SK-N-SH (cell line): ENCODE measurements at regions not wholly inside any gene's neighbourhood (a gene's known extent, or its start where the extent isn't known, plus 50 kb on each side); places are given as distances from the start of the nearest gene placed in this dataset.

Experiments
- CTCF ChIA-PET: fragments of 300-600, 350-600 bp; formaldehyde crosslinking; extraction: SDS; loops from one replicate; lab custom pipeline; 2021; lab: Yijun Ruan, JAX
- POLR2A ChIA-PET: fragments of 350-600 bp; sonication (Branson Sonifier 250); formaldehyde crosslinking; extraction: SDS; loops from one replicate; lab custom pipeline; 2020; ENCODE audit warnings: antibody characterized with exemption, inconsistent platforms; lab: Yijun Ruan, JAX
- DNase-seq: peaks from one replicate; pipeline ENCODE4 v3.0.0; 2012
- H2AFZ ChIP-seq: fragments of 200-600 bp; sonication (generic); 2 replicates; pipeline ENCODE4 v1.8.1; 2016; ENCODE audit warnings: antibody characterized with exemption, mild to moderate bottlenecking, low read depth
- H3F3A ChIP-seq: fragments of 200-600 bp; sonication (generic); replicated peaks from 2 replicates; pipeline ENCODE3; 2016; ENCODE audit warnings: antibody characterized with exemption, mild to moderate bottlenecking; ENCODE audit not compliant: insufficient read depth
- H3K27ac ChIP-seq, 2 experiments: fragments of 200-500 bp in 1 of 2; fragments of 200-600 bp in 1 of 2; sonication (Bioruptor generic) in 1 of 2; sonication (generic), shearing (Covaris generic) in 1 of 2; 2 replicates each; pipeline versions ENCODE4 v1.5.1 to v1.6.1; 2014 to 2016; ENCODE audit warnings: low read depth in 2 of 2, inconsistent platforms in 1 of 2, low read length in 1 of 2, mild to moderate bottlenecking in 1 of 2, mixed read lengths in 1 of 2
- H3K27me3 ChIP-seq: fragments of 200-600 bp; sonication (generic), shearing (Covaris generic); 2 replicates; pipeline ENCODE4 v1.6.1; 2016; ENCODE audit warnings: mixed run types; ENCODE audit not compliant: insufficient read depth
- H3K36me3 ChIP-seq, 2 experiments: fragments of 200-500 bp in 1 of 2; fragments of 200-600 bp in 1 of 2; sonication (Bioruptor generic) in 1 of 2; sonication (generic) in 1 of 2; replicated peaks in 1 of 2; 2 replicates each; pipeline versions ENCODE3 to v1.5.1; 2014 to 2016; ENCODE audit warnings: low read length in 1 of 2, mild to moderate bottlenecking in 1 of 2; ENCODE audit not compliant: insufficient read depth in 2 of 2, control insufficient read depth in 1 of 2
- H3K4me1 ChIP-seq, 2 experiments: fragments of 200-500 bp in 1 of 2; fragments of 200-600 bp in 1 of 2; sonication (Bioruptor generic) in 1 of 2; sonication (generic), shearing (Covaris generic) in 1 of 2; 2 replicates each; pipeline versions ENCODE4 v1.5.1 to v1.6.1; 2014 to 2016; ENCODE audit warnings: low read depth in 1 of 2, low read length in 1 of 2, mixed run types in 1 of 2; ENCODE audit not compliant: insufficient read depth in 2 of 2, control insufficient read depth in 1 of 2
- H3K4me2 ChIP-seq: fragments of 200-600 bp; sonication (generic), shearing (Covaris generic); 2 replicates; pipeline ENCODE4 v1.6.1; 2017; ENCODE audit warnings: mixed run types
- H3K4me3 ChIP-seq, 2 experiments: fragments of 200-500 bp in 1 of 2; fragments of 200-600 bp in 1 of 2; sonication (Bioruptor generic) in 1 of 2; sonication (generic), shearing (Covaris generic) in 1 of 2; 2 replicates each; pipeline versions ENCODE4 v1.5.1 to v1.8.1; 2014 to 2016; ENCODE audit warnings: low read depth in 2 of 2, inconsistent platforms in 1 of 2, low read length in 1 of 2, mild to moderate bottlenecking in 1 of 2, mixed read lengths in 1 of 2, moderate library complexity in 1 of 2
- H3K79me2 ChIP-seq: fragments of 200-600 bp; sonication (generic); 2 replicates; pipeline ENCODE4 v1.8.1; 2017; ENCODE audit warnings: mild to moderate bottlenecking; ENCODE audit not compliant: insufficient read depth
- H3K9ac ChIP-seq: fragments of 200-600 bp; sonication (generic); 2 replicates; pipeline ENCODE4 v1.6.1; 2017; ENCODE audit warnings: mixed run types
- H3K9me2 ChIP-seq: fragments of 200-600 bp; sonication (generic); 2 replicates; pipeline ENCODE4 v1.6.1; 2017; ENCODE audit warnings: mixed run types
- H3K9me3 ChIP-seq: fragments of 200-600 bp; sonication (generic); 2 replicates; pipeline ENCODE4 v1.6.1; 2017; ENCODE audit warnings: mixed run types, mild to moderate bottlenecking, moderate library complexity
- H4K20me1 ChIP-seq: fragments of 200-600 bp; sonication (generic); 2 replicates; pipeline ENCODE4 v1.6.1; 2017; ENCODE audit warnings: mild to moderate bottlenecking, mixed run types; ENCODE audit not compliant: insufficient read depth
- CHD2 ChIP-seq: fragments of 150-350 bp; IDR thresholded peaks from 2 replicates; pipeline ENCODE4 v1.6.1; 2018; ENCODE audit warnings: low read length; ENCODE audit not compliant: partially characterized antibody
- CTCF ChIP-seq: fragments of 200-600 bp; sonication (generic); IDR thresholded peaks from 2 replicates; pipeline ENCODE4 v1.6.1; 2017; ENCODE audit warnings: antibody characterized with exemption, mild to moderate bottlenecking, moderate library complexity
- JUND ChIP-seq: IDR thresholded peaks from 2 replicates; pipeline ENCODE4 v1.4.0; 2012
- MXI1 ChIP-seq: IDR thresholded peaks from 2 replicates; pipeline ENCODE4 v1.6.1; 2012; ENCODE audit warnings: mild to moderate bottlenecking, low read depth, low read length, improper control_type of control experiment
- NRF1 ChIP-seq: IDR thresholded peaks from 2 replicates; pipeline ENCODE4 v1.6.1; 2012; ENCODE audit warnings: low read depth, mild to moderate bottlenecking, low read length
- PBX3 ChIP-seq: IDR thresholded peaks from 2 replicates; pipeline ENCODE4; 2012
- RAD21 ChIP-seq: IDR thresholded peaks from 2 replicates; pipeline ENCODE4 v1.6.1; 2012; ENCODE audit warnings: mild to moderate bottlenecking, low read length
- RCOR1 ChIP-seq: fragments of 150-350 bp; IDR thresholded peaks from 2 replicates; pipeline ENCODE4 v1.6.1; 2017; ENCODE audit warnings: antibody characterized with exemption, low read length
- SIN3A ChIP-seq: IDR thresholded peaks from 2 replicates; pipeline ENCODE4 v1.6.1; 2012; ENCODE audit warnings: low read depth, mild to moderate bottlenecking, low read length, moderate library complexity, borderline replicate concordance
- SMC3 ChIP-seq: IDR thresholded peaks from 2 replicates; pipeline ENCODE4 v1.6.1; 2012; ENCODE audit warnings: low read depth, low read length, improper control_type of control experiment
- USF1 ChIP-seq: IDR thresholded peaks from 2 replicates; pipeline ENCODE4 v1.4.0; 2012; ENCODE audit warnings: low read depth, borderline replicate concordance
- YY1 ChIP-seq: IDR thresholded peaks from 2 replicates; pipeline ENCODE4 v1.4.0; 2012; ENCODE audit warnings: low read depth, mild to moderate bottlenecking
- WGBS: methylation state at CpG from one replicate; pipeline ENCODE4 v1.1.6; 2017; ENCODE audit warnings: low lambda C conversion rate; 5-methylcytosine and 5-hydroxymethylcytosine counted together
- TF ChIP-seq, protein P1 (sequence below): IDR thresholded peaks from 2 replicates; pipeline ENCODE4 v1.4.0; 2012; ENCODE audit warnings: low read depth

DNA sequence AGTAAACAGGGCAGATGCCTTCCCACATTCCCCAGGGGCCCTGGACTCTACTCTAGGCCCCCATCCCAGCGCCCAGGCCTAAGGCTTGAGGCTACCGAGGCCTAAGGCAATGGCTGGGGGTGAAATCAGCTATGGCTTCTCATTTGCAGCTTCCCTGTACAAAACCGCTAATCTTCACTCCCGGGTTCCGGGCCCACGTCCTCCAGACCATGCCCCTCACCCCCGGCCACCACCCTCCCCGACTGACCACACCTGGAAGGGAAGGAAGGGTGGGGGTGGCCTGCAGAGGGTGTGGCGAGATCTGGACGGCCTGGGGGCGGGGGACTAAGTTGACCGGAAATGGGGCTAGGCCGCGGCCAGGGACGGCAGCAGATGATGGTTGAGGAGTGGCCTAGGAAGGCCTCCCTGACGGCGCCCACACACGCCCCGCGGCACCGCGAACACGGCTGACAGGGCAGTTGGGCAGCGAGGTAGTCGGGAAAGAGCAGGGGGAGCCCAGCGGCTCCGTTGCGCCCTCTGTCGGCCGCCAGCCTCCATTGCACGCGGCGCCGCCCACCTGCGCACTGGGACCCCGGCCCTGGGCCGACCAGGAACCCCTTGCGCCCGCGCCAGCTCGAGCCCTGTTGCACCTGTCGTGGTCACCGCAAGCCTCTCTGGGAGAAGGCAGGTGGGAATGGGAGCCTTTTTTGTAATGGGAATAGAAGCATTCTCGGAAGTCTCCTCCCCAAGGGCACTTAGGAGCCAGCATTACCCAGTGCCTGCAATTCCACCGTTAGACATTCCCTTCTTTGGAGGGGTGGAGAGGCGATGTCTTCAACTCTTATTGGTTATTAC, 95.9 kb upstream of the CALM2 start:
- Histone ChIP-seq H3K4me2 (peak overlapping the region; percentile 14), H3K27ac (peak overlapping the region; percentile 44 to 84; a peak in 3 of 4 replicates), H3K79me2 (no peaks in the 10 kb centered on the region; the same call in 1 of the 2 replicates), H3K36me3 (no peaks in the 10 kb centered on the region), H3K9ac (peak overlapping the region; percentile 18; the same call in 1 of the 2 replicates), H4K20me1 (no peaks in the 10 kb centered on the region), H3K27me3 (no peaks in the 10 kb centered on the region), H3K9me2 (no peaks in the 10 kb centered on the region), H3K4me1 (peaks cover 16 to 30% of the 10 kb centered on the region in 2 experiments; a peak in 3 of 4 replicates), H3K9me3 (no peaks in the 10 kb centered on the region), H3K4me3 (peak overlapping the region in 1 of 2 experiments; percentile 35; a peak in 3 of 4 replicates), H3F3A (peaks cover 24% of the 10 kb centered on the region), H2AFZ (peak overlapping the region; percentile 56)
- peak; percentile 98 for DNase-seq
- 50% methylated on average over 20 of the region's 46 CpGs for WGBS
- TF ChIP-seq PBX3 (no peak), YY1 (no peak), RCOR1 (0 out of 2 replicates have a peak, but pooled peaks have one; percentile 40), RAD21 (peak; percentile 89), JUND (no peak), CHD2 (peak; percentile 32), CTCF (peak; percentile 99), USF1 (no peak), SMC3 (peak; percentile 95), MXI1 (peak; percentile 72), NRF1 (peak; percentile 47), SIN3A (peak; percentile 62; the same call in 1 of the 2 replicates)
- TF ChIP-seq, protein P1, sequence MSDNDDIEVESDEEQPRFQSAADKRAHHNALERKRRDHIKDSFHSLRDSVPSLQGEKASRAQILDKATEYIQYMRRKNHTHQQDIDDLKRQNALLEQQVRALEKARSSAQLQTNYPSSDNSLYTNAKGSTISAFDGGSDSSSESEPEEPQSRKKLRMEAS, result peak; percentile 70; the same call in 1 of the 2 replicates
- ChIA-PET POLR2A (interaction anchor here (0.7 to 1.9 kb wide), 4 partner anchors 33 to 284 kb away, joined by 3 to 6 read pairs (median 5); no protein-coding TSS in a partner anchor), CTCF (interaction anchor here (0.6 to 3.6 kb wide), 66 partner anchors 9 to 344 kb away, joined by 3 to 41 read pairs (median 5); no protein-coding TSS in a partner anchor)
